GM06990 (cell line): ENCODE measurements at regions not wholly inside any gene's neighbourhood (a gene's known extent, or its start where the extent isn't known, plus 50 kb on each side); places are given as distances from the start of the nearest gene placed in this dataset.
"Not testable (repeated sequence)": the region's sequence is repeated elsewhere in the genome, so short reads cannot be mapped to it uniquely, and the experiment has no call there.

ENCODE experiments used
- DNase-seq: peaks from one replicate; pipeline ENCODE4 v3.0.0-alpha.2; 2011; ENCODE audit not compliant: insufficient read length; ENCODE audit errors: extremely low read depth
- H3K27me3 ChIP-seq: replicated peaks from 2 replicates; pipeline ENCODE4 v1.6.0; 2011; ENCODE audit warnings: low read length; ENCODE audit not compliant: control insufficient read depth, insufficient read depth
- H3K36me3 ChIP-seq: 2 replicates; pipeline ENCODE4 v1.5.1; 2011; ENCODE audit warnings: low read length; ENCODE audit not compliant: control insufficient read depth, insufficient read depth
- H3K4me3 ChIP-seq: replicated peaks from 2 replicates; pipeline ENCODE4 v1.5.1; 2011; ENCODE audit warnings: low read depth, mild to moderate bottlenecking, control low read depth, low read length
- TF ChIP-seq, protein P1 (sequence below): IDR thresholded peaks from 2 replicates; pipeline ENCODE4 v1.5.1; 2011; ENCODE audit warnings: low read length, control low read depth, mild to moderate bottlenecking, inconsistent platforms; ENCODE audit not compliant: insufficient read depth, poor library complexity, severe bottlenecking

DNA sequence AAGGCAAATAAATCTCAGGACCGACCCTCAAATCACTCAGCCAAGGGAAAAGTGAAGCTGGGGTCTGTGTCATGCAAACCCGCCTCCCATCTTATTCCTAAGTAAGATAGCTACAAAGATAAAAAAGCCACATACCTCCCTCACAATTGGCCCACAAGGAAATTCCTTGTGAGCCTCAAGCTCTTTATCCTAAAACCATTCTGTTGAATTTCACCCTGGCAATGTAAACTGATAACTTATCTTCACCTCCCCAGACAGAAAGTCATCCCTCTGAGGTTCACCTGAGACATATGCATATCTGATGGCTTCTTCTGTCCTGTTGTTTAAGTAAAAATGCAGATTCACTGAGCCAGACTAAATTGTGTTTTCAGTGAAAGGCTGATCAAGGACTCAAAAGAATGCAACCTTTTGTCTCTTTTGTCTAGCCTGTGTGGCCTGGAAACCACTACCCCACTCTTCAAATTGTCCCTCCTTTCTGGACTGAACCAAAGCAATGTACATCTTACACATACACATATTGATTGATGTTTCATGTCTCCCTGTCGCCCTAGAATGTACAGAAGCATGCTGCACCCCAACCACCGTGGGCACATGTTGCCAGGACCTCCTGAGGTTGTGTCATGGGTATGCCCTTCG lies 91.3 kb downstream of the MFAP3L start:
- no peak for DNase-seq
- Histone ChIP-seq H3K4me3 (no peak overlapping the region), H3K27me3 (no peaks in the 10 kb centered on the region), H3K36me3 (no peaks in the 10 kb centered on the region)
- TF ChIP-seq, protein P1, sequence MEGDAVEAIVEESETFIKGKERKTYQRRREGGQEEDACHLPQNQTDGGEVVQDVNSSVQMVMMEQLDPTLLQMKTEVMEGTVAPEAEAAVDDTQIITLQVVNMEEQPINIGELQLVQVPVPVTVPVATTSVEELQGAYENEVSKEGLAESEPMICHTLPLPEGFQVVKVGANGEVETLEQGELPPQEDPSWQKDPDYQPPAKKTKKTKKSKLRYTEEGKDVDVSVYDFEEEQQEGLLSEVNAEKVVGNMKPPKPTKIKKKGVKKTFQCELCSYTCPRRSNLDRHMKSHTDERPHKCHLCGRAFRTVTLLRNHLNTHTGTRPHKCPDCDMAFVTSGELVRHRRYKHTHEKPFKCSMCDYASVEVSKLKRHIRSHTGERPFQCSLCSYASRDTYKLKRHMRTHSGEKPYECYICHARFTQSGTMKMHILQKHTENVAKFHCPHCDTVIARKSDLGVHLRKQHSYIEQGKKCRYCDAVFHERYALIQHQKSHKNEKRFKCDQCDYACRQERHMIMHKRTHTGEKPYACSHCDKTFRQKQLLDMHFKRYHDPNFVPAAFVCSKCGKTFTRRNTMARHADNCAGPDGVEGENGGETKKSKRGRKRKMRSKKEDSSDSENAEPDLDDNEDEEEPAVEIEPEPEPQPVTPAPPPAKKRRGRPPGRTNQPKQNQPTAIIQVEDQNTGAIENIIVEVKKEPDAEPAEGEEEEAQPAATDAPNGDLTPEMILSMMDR: no peak

- no peak overlapping the region for H3K4me3 ChIP-seq
- H3K36me3 ChIP-seq: no peaks in the 10 kb centered on the region
- no peaks in the 10 kb centered on the region for H3K27me3 ChIP-seq
- TF ChIP-seq, protein P1: no peak
- no peak for DNase-seq
These were observed 92.7 kb downstream of the MFAP3L start for GRCh38 chr4:169933531-169933930.

GRCh38 chr4:169931964-169932363 lies 94.2 kb downstream of the MFAP3L start:
- no peak for DNase-seq

DNA sequence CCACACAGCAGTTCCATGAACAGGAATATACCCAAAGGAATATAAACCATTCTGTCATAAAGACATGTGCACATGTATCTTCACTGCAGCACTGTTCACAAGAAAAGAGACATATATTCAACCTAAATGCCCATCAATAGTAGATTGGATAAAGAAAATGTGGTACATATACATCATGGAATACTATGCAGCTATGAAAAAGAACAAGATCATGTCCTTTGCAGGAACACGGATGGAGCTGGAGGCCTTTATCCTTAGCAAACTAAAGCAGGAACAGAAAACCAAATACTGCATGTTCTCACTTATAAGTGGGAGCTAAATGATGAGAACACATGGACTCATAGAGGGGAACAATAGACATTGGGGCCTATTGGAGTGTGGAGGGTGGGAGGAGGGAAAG lies 95.4 kb downstream of the MFAP3L start:
- not testable (repeated sequence) for H3K36me3 ChIP-seq, H3K27me3 ChIP-seq, DNase-seq, H3K4me3 ChIP-seq

More at GRCh38 chr4:169931964-169932363, 94.2 kb downstream of the MFAP3L start:
- TF ChIP-seq, protein P1: no peak
- no peaks in the 10 kb centered on the region for H3K27me3 ChIP-seq
- H3K36me3 ChIP-seq: no peaks in the 10 kb centered on the region
- no peak overlapping the region for H3K4me3 ChIP-seq

DNA sequence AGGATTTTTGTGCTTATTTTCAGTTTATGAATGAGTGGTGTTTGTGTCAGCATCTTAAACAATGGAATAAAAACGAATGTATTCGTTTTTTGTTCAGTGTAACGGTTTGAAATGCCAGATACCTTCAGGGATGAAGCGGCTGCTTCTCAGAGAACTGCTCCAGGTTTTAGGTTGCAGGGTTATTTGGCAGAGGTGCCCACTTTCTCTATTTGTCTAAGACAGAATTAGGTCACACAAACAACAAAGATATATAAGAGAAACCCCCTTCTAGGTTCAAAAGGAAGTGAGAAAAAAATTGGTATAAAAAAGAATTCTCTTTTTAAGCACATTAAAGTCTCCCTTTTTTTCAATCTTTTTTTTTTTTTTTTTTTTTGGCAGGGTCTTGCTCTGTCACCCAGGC lies 98.9 kb downstream of the MFAP3L start:
- TF ChIP-seq, protein P1: no peak
- H3K36me3 ChIP-seq: no peaks in the 10 kb centered on the region
- no peak for DNase-seq
- H3K27me3 ChIP-seq: no peaks in the 10 kb centered on the region
- H3K4me3 ChIP-seq: no peak overlapping the region

DNA sequence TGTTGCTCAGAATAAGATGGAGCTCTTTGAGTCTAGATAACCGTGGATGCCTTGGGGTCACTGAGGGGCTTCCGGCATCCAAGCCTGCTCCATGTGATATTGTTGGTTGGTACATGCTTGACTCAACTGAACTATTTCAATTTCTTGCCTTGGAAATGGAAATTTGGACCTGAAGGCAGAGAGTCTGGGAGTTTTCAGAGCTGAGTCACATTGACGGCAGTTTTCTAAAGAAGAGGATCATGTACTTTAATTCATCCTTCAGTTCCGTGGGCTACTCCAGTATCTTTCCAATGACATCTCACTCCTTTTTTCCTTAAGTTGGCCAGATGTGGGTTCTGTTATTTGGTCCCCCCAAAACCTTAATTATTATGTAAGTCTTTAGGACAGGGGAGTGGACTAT lies 100.5 kb downstream of the MFAP3L start:
- Histone ChIP-seq H3K4me3 (no peak overlapping the region), H3K27me3 (no peaks in the 10 kb centered on the region), H3K36me3 (no peaks in the 10 kb centered on the region)
- TF ChIP-seq, protein P1: no peak
- no peak for DNase-seq
